ENCODE measurements at regions not wholly inside any gene's neighbourhood (a gene's known extent, or its start where the extent isn't known, plus 50 kb on each side); places are given as distances from the start of the nearest gene placed in this dataset.
"Not testable (repeated sequence)": the region's sequence is repeated elsewhere in the genome, so short reads cannot be mapped to it uniquely, and the experiment has no call there.

DNA sequence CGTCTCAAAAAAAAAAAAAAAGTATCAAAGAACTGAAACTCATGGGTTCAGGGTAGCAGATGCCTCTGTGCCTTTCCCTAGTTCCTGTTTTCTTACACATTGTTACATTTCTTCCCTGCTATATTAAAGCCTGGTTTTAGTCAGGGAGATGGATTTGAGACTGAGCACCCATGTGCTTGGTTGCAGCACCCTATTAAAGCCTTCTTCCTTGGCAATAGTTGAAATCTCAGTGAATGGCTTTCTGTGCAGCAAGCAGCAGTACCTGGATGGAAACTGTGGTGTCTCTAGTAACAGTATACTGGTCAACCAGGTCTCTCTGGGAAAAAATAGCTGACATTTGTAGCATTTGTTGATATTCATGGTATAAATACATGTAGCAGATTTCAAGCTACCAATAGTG, 331.1 kb downstream of the ANKRD30A start:
- DNase-seq = no peak
- H3K9me3 ChIP-seq (ENCODE audit: control insufficient read depth, low read length) = no peaks in the 10 kb centered on the region
- ATAC-seq = no peak
- H3K4me3 ChIP-seq (ENCODE audit: low read length) = no peak overlapping the region
- H3K27ac ChIP-seq (ENCODE audit: low read length) = no peak overlapping the region
- H3K27me3 ChIP-seq (ENCODE audit: control insufficient read depth, insufficient read depth) = no peaks in the 10 kb centered on the region
- 81% methylated on average over 1 of the region's 1 CpG for whole genome bisulfite sequencing
- H3K4me1 ChIP-seq (ENCODE audit: control insufficient read depth, insufficient read depth, low read length) = no peaks in the 10 kb centered on the region
- intact Hi-C loops (cut with DNase I) = no loop called here

DNA sequence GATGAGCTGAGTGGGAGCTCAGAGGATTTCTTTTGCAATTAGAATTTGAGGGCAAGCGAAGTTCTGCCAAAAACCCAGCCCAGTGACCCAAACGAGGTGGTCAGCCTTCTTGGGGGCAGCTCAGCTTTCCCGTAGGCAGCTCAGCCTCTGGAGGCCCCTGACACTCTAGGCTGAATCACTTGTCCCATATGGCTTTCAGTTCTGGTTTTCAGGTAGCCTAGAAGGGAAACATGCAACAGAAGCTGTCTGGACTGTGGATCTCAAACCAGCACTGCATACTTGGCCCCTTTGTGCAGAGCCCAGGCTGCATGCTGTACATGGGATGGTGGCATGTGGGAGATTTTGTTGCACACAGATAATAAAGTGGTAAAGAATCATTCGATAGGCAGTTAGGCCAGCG, 322.8 kb downstream of the ANKRD30A start:
- intact Hi-C loops (cut with DNase I) = no loop called here
- Histone ChIP-seq H3K27me3 (ENCODE audit: control insufficient read depth, insufficient read depth) (no peaks in the 10 kb centered on the region), H3K9me3 (ENCODE audit: control insufficient read depth, low read length) (no peaks in the 10 kb centered on the region), H3K4me3 (ENCODE audit: low read length) (no peak overlapping the region), H3K27ac (ENCODE audit: low read length) (no peak overlapping the region), H3K4me1 (ENCODE audit: control insufficient read depth, insufficient read depth, low read length) (no peaks in the 10 kb centered on the region)
- ATAC-seq = no peak
- 48% methylated on average over 5 of the region's 5 CpGs for WGBS
- DNase-seq = no peak

DNA sequence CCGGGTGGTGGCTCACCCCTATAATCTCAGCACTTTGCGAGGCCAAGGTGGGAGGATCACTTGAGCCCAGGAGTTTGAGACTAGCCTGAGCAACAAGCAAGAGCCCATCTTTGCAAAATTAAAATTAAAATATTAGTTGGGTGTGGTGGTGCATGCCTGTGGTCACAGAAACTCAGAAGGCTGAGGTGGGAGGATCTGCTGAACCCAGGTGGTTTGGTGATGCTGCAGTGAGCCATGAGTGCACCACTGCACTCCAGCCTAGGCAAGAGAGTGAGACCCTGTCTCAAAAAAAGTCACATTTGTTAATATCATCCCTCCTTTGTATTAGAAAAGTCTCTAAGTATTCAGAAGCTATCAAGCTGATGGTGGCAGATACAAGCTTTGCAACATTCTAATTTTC, 317.5 kb downstream of the ANKRD30A start:
- DNase-seq (no peak), ATAC-seq (no peak)
- WGBS = 57% methylated on average over 2 of the region's 2 CpGs
- no peaks in the 10 kb centered on the region for H3K9me3 ChIP-seq (ENCODE audit: control insufficient read depth, low read length)
- H3K4me1 ChIP-seq (ENCODE audit: control insufficient read depth, insufficient read depth, low read length) = no peaks in the 10 kb centered on the region
- H3K4me3 ChIP-seq (ENCODE audit: low read length) = no peak overlapping the region
- no peaks in the 10 kb centered on the region for H3K27me3 ChIP-seq (ENCODE audit: control insufficient read depth, insufficient read depth)
- no peak overlapping the region for H3K27ac ChIP-seq (ENCODE audit: low read length)
- intact Hi-C loops (cut with DNase I) = no loop called here

DNA sequence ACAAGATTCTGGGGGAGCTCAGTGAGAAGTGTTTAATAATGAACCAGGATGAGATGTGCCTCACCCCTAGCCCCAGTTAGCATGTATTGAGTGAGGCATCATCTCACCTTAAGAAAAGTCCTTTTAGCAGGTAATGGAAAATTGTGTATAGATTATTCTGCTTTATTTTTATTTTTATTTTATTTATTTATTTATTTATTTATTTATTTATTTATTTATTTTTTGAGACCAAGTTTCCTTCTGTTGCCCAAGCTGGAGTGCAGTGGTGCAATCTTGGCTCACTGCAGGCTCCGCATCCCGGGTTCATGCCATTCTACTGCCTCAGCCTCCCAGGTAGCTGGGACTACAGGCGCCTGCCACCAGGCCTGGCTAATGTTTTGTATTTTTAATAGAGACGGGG, 315.8 kb downstream of the ANKRD30A start:
- H3K9me3 ChIP-seq (ENCODE audit: control insufficient read depth, low read length); intact Hi-C loops (cut with DNase I); DNase-seq; H3K27ac ChIP-seq (ENCODE audit: low read length); H3K27me3 ChIP-seq (ENCODE audit: control insufficient read depth, insufficient read depth); ATAC-seq; H3K4me3 ChIP-seq (ENCODE audit: low read length); H3K4me1 ChIP-seq (ENCODE audit: control insufficient read depth, insufficient read depth, low read length): not testable (repeated sequence)
- 90% methylated on average over 4 of the region's 4 CpGs for WGBS

DNA sequence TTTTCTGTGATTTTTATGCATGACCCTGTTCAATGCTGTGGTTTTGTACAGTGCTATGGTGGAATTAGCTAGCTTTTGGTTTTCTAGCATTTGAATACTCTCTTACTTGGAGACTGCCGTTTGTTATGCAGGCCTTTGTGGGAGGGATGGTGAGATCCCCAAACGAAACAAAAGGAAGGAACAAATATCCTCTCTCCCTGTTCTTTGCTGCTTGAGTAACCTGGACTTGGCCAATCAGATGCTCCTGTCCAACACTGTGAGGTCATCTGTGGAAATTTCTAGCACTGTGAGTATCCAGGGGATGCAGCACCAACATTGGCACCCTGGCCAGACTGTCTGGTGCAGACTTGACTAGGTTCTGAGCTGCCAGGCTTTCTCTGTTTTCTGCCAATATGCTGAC, 314.4 kb downstream of the ANKRD30A start:
- 63% methylated on average over 2 of the region's 2 CpGs for WGBS
- intact Hi-C loops (cut with DNase I) = loop anchor here in 3 of 4 donors (5.0 to 10.0 kb wide), 3 partner anchors 307 to 315 kb away; no protein-coding TSS in a partner anchor
- no peak for ATAC-seq

DNA sequence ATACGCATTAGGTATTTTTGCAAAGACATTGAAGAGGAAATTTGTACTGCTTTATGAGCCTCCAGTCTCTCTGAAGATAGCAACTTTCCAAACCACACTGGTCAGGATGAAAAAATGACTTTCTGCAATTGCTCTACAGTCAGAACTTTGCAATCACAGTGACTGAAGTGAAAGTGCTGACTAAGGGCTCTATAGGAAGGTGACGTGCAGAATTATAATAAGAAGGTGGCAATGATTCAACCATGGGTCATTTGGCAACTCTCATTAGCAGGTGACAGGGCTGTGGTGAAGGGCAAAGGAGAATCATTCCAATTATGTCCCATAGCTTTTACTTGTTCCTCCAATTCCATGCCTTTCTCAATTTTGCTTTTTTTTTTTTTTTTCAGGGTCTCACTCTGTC, 311.0 kb downstream of the ANKRD30A start:
- intact Hi-C loops (cut with DNase I) = loop anchor here in 3 of 4 donors (5.0 to 10.0 kb wide), 3 partner anchors 311 to 318 kb away; no protein-coding TSS in a partner anchor
- Histone ChIP-seq H3K4me3 (ENCODE audit: low read length) (no peak overlapping the region), H3K4me1 (ENCODE audit: control insufficient read depth, insufficient read depth, low read length) (no peaks in the 10 kb centered on the region), H3K27ac (ENCODE audit: low read length) (no peak overlapping the region), H3K27me3 (ENCODE audit: control insufficient read depth, insufficient read depth) (no peaks in the 10 kb centered on the region), H3K9me3 (ENCODE audit: control insufficient read depth, low read length) (no peaks in the 10 kb centered on the region)
- ATAC-seq (no peak), DNase-seq (no peak)
- WGBS = 69% methylated on average over 2 of the region's 2 CpGs

More for the DNA sequence above, 314.4 kb downstream of the ANKRD30A start:
- Histone ChIP-seq H3K4me3 (ENCODE audit: low read length) (no peak overlapping the region), H3K9me3 (ENCODE audit: control insufficient read depth, low read length) (no peaks in the 10 kb centered on the region), H3K4me1 (ENCODE audit: control insufficient read depth, insufficient read depth, low read length) (no peaks in the 10 kb centered on the region), H3K27ac (ENCODE audit: low read length) (no peak overlapping the region), H3K27me3 (ENCODE audit: control insufficient read depth, insufficient read depth) (no peaks in the 10 kb centered on the region)
- no peak for DNase-seq

DNA sequence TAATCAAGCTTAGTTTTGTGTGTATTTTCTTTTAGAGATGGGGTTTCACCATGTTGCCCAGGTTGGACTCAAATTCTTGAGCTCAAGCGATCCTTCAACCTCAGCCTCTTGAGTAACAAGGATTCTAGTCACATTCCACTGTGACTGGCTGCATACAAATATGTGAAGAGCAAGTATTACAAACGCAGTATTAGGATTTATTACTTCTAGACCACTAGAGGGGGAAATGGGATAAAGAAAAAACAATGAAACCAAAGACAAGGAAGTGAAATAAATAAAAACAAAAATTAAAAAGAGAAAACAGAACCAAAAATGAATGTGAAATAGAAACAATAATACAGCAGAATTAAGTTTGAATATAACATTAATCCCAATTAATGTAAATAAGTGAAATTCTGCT, 308.7 kb downstream of the ANKRD30A start:
- intact Hi-C loops (cut with DNase I) = loop anchor here in 1 of 4 donors (10.0 kb wide), 1 partner anchor 321 kb away; no protein-coding TSS in a partner anchor
- DNase-seq (no peak), ATAC-seq (no peak)
- Histone ChIP-seq H3K4me1 (ENCODE audit: control insufficient read depth, insufficient read depth, low read length) (no peaks in the 10 kb centered on the region), H3K27me3 (ENCODE audit: control insufficient read depth, insufficient read depth) (no peaks in the 10 kb centered on the region), H3K27ac (ENCODE audit: low read length) (no peak overlapping the region), H3K9me3 (ENCODE audit: control insufficient read depth, low read length) (no peaks in the 10 kb centered on the region), H3K4me3 (ENCODE audit: low read length) (no peak overlapping the region)
- WGBS = 31% methylated on average over 2 of the region's 2 CpGs

Data from right cardiac atrium (tissue), 5 donors.